Stimulated activated CD8-positive, alpha-beta memory T cell treated with anti-CD3 and anti-CD28 coated beads, Interleukin-2, amount 100 ng/mL, for 48 hours (primary cell): ENCODE measurements at regions not wholly inside any gene's neighbourhood (a gene's known extent, or its start where the extent isn't known, plus 50 kb on each side); places are given as distances from the start of the nearest gene placed in this dataset.

ENCODE experiments used
- DNase-seq, 2 donors: peaks; one replicate each; pipeline ENCODE4 v3.0.0-alpha.2; 2020; ENCODE audit warnings: low read depth in 2 of 2

GRCh38 chr12:92363295-92364146, 217.9 kb upstream of the BTG1 start:
- DNase-seq, result peak; percentile 8 to 14

GRCh38 chr12:92362785-92363184, 217.1 kb upstream of the BTG1 start:
- DNase-seq, result no peak

- DNase-seq, result no peak
These were observed 216.5 kb upstream of the BTG1 start for GRCh38 chr12:92362126-92362525.

- DNase-seq, result no peak
These were observed 214.9 kb upstream of the BTG1 start for GRCh38 chr12:92360543-92360942.

- no peak for DNase-seq
These were observed 214.0 kb upstream of the BTG1 start for GRCh38 chr12:92359581-92360209.

GRCh38 chr12:92357584-92358261, 212.1 kb upstream of the BTG1 start:
- DNase-seq, result no peak

GRCh38 chr12:92356425-92356824, 210.8 kb upstream of the BTG1 start:
- no peak for DNase-seq

GRCh38 chr12:92349635-92350034, 204.0 kb upstream of the BTG1 start:
- DNase-seq, result no peak

GRCh38 chr12:92342574-92342973, 196.9 kb upstream of the BTG1 start:
- DNase-seq, result no peak

GRCh38 chr12:92341065-92341668, 195.5 kb upstream of the BTG1 start:
- DNase-seq, result no peak

GRCh38 chr12:92340441-92341064, 194.9 kb upstream of the BTG1 start:
- DNase-seq, result no peak

GRCh38 chr12:92340003-92340402, 194.4 kb upstream of the BTG1 start:
- DNase-seq, result no peak

GRCh38 chr12:92339198-92339821, 193.7 kb upstream of the BTG1 start:
- no peak for DNase-seq

GRCh38 chr12:92338671-92339070, 193.0 kb upstream of the BTG1 start:
- no peak for DNase-seq

- no peak for DNase-seq
These were observed 192.5 kb upstream of the BTG1 start for GRCh38 chr12:92338102-92338501.

GRCh38 chr12:92337128-92337527, 191.5 kb upstream of the BTG1 start:
- no peak for DNase-seq

GRCh38 chr12:92336641-92337040, 191.0 kb upstream of the BTG1 start:
- DNase-seq, result no peak

- no peak for DNase-seq
These were observed 190.2 kb upstream of the BTG1 start for GRCh38 chr12:92335831-92336230.

- no peak for DNase-seq
These were observed 188.9 kb upstream of the BTG1 start for GRCh38 chr12:92334552-92334951.

- DNase-seq, result no peak
These were observed 186.9 kb upstream of the BTG1 start for GRCh38 chr12:92332552-92332951.

GRCh38 chr12:92331383-92331782, 185.7 kb upstream of the BTG1 start:
- DNase-seq, result no peak
